Right atrium auricular region (tissue), 2 donors: ENCODE measurements at regions not wholly inside any gene's neighbourhood (a gene's known extent, or its start where the extent isn't known, plus 50 kb on each side); places are given as distances from the start of the nearest gene placed in this dataset.

Source experiments
- DNase-seq: peaks from one replicate; pipeline ENCODE4 v3.0.0-alpha.2; 2019; ENCODE audit warnings: low spot score
- H3K27ac ChIP-seq, 2 donors: fragments of 200-600 bp; sonication (generic); 1 replicate in 1 of 2; 2 replicates in 1 of 2; pipeline ENCODE4 v1.5.1; 2016 to 2019
- H3K27me3 ChIP-seq, 2 donors: fragments of 200-600 bp; sonication (generic); one replicate each; pipeline versions ENCODE4 v1.5.1 to v1.6.0; 2017 to 2019
- H3K36me3 ChIP-seq: fragments of 200-600 bp; sonication (generic); one replicate; pipeline ENCODE4 v1.5.1; 2016
- H3K4me1 ChIP-seq, 2 donors: fragments of 200-600 bp; sonication (generic); one replicate each; pipeline versions ENCODE4 v1.5.1 to v1.6.0; 2017 to 2019
- H3K4me3 ChIP-seq, 2 donors: fragments of 200-600 bp; sonication (generic); 1 replicate in 1 of 2; 2 replicates in 1 of 2; pipeline ENCODE4 v1.5.1; 2017 to 2019; ENCODE audit warnings: mild to moderate bottlenecking in 1 of 2, moderate library complexity in 1 of 2
- H3K9me3 ChIP-seq, 2 donors: fragments of 200-600 bp; sonication (generic); one replicate each; pipeline ENCODE4 v1.5.1; 2019
- TF ChIP-seq, protein P1 (sequence below), 2 donors: fragments of 200-600 bp; sonication (generic); IDR thresholded peaks; one replicate each; pipeline ENCODE4 v1.5.1; 2019; ENCODE audit warnings: antibody characterized with exemption in 2 of 2

DNA sequence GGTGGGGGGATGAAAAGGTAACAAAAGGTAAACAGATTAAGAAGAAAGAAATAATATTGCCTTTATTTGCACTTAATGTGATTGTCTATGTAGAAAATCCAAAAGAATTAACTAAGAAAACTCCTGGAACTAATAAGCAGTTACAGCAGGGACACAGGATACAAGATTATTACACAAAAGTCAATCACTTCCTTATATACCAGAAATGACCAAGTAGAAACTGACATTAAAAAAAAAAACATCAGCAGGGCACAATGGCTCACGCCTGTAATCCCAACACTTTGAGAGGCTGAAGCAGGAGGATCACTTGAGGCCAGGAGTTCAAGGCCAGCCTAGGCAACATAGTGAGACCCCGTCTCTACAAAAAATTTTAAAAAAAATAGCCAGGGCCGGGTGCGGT, 123.2 kb upstream of the RIPOR2 start:
- no peak for DNase-seq
- Histone ChIP-seq H3K4me3 (no peak overlapping the region), H3K27ac (no peak overlapping the region), H3K4me1 (peaks cover 0 to 6% of the 10 kb centered on the region in 2 donors), H3K27me3 (no peaks in the 10 kb centered on the region), H3K36me3 (no peaks in the 10 kb centered on the region), H3K9me3 (peaks cover 0 to 7% of the 10 kb centered on the region in 2 donors)
- TF ChIP-seq, protein P1, sequence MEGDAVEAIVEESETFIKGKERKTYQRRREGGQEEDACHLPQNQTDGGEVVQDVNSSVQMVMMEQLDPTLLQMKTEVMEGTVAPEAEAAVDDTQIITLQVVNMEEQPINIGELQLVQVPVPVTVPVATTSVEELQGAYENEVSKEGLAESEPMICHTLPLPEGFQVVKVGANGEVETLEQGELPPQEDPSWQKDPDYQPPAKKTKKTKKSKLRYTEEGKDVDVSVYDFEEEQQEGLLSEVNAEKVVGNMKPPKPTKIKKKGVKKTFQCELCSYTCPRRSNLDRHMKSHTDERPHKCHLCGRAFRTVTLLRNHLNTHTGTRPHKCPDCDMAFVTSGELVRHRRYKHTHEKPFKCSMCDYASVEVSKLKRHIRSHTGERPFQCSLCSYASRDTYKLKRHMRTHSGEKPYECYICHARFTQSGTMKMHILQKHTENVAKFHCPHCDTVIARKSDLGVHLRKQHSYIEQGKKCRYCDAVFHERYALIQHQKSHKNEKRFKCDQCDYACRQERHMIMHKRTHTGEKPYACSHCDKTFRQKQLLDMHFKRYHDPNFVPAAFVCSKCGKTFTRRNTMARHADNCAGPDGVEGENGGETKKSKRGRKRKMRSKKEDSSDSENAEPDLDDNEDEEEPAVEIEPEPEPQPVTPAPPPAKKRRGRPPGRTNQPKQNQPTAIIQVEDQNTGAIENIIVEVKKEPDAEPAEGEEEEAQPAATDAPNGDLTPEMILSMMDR (IDR thresholded peaks at IDR 0.05): no peak

DNA sequence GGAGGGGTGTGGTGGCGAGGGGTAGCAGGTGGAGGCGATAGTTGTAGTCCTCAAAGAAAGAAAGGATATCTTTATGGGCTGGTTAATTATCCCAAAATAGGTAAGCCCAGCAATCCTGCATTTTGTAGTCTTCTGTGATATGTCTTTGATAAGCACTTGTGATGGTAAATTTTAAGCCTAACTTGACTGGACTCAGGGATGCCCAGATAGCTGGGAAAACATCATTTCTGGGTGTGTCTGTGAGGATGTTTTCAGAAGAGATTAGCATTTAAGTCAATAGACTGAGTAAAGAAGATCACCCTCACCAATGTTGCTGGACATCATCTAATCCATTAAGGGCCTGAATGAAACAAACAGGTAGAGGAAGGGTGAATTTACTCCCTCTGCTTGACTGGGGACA, 124.8 kb upstream of the RIPOR2 start:
- Histone ChIP-seq H3K9me3 (peaks cover 0 to 7% of the 10 kb centered on the region in 2 donors), H3K4me3 (no peak overlapping the region), H3K4me1 (peaks cover 0 to 6% of the 10 kb centered on the region in 2 donors), H3K27me3 (no peaks in the 10 kb centered on the region), H3K36me3 (no peaks in the 10 kb centered on the region), H3K27ac (no peak overlapping the region)
- no peak for DNase-seq
- TF ChIP-seq, protein P1 (IDR thresholded peaks at IDR 0.05): no peak

DNA sequence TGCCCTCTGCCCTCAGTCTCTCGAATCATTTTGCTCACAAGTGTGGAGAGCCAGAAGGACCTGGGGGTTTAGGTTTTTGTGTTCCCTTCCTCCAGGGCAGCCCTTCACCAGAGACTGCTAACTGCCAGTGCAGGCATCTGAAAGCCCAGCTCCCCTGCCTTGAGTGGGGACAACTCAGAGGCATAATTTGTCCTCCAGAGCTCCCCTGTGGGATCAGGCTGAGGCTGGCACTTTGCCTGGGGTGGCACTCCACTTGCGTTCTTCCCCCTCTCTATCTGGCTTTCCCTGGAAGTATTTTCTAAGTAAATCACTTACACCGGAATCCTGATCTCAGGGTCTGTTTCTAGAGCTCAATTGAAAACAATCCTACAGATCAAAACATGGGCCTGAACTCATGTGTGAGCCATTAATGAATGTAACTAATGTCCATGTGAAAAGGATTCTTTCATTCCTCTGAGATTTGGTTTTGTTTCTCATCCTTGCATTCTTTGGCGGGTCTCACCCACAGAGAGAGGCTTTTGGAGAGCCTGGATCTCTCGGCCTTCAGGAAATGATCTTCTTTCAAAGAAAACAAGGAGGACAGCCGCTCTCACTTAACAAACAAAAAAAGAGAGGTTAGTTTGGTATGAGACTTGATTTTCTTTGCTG, 125.7 kb upstream of the RIPOR2 start:
- H3K36me3 ChIP-seq: no peaks in the 10 kb centered on the region
- H3K27me3 ChIP-seq: no peaks in the 10 kb centered on the region
- H3K27ac ChIP-seq: no peak overlapping the region
- peaks cover 0 to 7% of the 10 kb centered on the region in 2 donors for H3K9me3 ChIP-seq
- no peak for DNase-seq
- TF ChIP-seq, protein P1 (IDR thresholded peaks at IDR 0.05): no peak
- peaks cover 0 to 6% of the 10 kb centered on the region in 2 donors for H3K4me1 ChIP-seq
- no peak overlapping the region for H3K4me3 ChIP-seq

DNA sequence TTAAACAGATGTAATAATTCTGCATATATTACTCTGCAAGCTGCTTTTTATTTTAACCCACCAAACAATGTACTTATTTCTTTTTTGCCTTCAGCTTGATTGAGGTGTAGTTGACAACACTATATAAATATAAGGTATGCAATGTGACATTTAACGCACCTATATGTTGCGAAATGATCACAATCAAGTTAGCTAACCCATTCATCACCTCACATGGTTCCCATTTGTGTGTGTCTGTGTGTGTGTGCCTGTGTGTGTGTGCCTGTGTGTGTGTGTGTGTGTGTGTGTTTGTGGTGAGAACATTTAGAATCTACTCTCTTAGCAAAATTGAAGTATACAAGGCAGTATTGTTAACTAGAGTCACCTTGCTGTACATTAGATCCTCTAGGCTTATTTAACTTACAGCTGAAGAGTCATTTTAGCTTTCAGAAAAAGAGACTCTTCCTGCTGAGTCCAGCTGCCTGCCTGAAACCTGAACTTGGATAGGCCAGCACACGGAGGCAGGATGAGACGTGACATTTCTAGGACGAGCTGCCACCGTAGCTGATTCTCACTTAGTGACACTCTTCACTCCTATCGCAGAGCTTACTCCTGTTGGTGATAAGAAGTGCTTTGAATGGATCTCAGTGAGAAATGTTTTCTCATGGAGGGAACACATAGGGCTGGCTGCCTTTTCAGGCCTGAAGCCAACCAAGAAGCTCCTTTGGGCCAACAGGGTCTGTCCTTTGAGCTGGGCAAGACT, 126.5 kb upstream of the RIPOR2 start:
- no peak for DNase-seq
- H3K27me3 ChIP-seq: no peaks in the 10 kb centered on the region
- no peaks in the 10 kb centered on the region for H3K36me3 ChIP-seq
- TF ChIP-seq, protein P1 (IDR thresholded peaks at IDR 0.05): no peak
- no peak overlapping the region for H3K27ac ChIP-seq
- peaks cover 0 to 7% of the 10 kb centered on the region in 2 donors for H3K9me3 ChIP-seq
- no peak overlapping the region for H3K4me3 ChIP-seq
- H3K4me1 ChIP-seq: peaks cover 0 to 6% of the 10 kb centered on the region in 2 donors

DNA sequence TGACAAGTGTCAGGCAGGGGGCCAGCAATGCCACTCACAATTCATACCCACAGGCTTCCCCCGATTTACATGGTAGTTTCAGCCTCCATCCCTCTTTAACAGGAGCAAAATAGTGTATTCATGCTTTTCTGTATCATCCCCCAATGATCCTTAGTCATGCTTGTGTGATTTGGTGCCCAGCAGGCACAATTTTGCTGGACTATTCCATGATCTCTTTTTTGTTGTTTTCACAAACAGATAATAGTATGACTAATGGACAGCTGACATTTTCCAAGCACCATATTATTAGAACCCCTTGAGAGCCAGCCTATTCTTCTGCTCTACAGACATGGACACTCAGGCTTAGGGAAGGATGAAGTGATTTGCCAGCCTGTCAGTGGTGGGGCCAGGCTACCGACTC, 128.2 kb upstream of the RIPOR2 start:
- peaks cover 0 to 6% of the 10 kb centered on the region in 2 donors for H3K4me1 ChIP-seq
- H3K27me3 ChIP-seq: no peaks in the 10 kb centered on the region
- no peak for DNase-seq
- H3K36me3 ChIP-seq: no peaks in the 10 kb centered on the region
- no peak overlapping the region for H3K4me3 ChIP-seq
- TF ChIP-seq, protein P1 (IDR thresholded peaks at IDR 0.05): no peak
- H3K9me3 ChIP-seq: peaks cover 0 to 7% of the 10 kb centered on the region in 2 donors
- no peak overlapping the region for H3K27ac ChIP-seq
